Thyroid gland (tissue), 4 donors: ENCODE measurements at regions not wholly inside any gene's neighbourhood (a gene's known extent, or its start where the extent isn't known, plus 50 kb on each side); places are given as distances from the start of the nearest gene placed in this dataset.

Experiments
- CTCF ChIP-seq, 6 experiments: fragments of 200-600 bp in 3 of 6; fragments of 450-650 bp in 3 of 6; sonication (generic) in 3 of 6; IDR thresholded peaks; one replicate each; pipeline ENCODE4 v1.5.1; 2016 to 2019; ENCODE audit warnings: antibody characterized with exemption in 6 of 6, mild to moderate bottlenecking in 2 of 6, inconsistent platforms in 1 of 6, moderate library complexity in 1 of 6
- POLR2A ChIP-seq, 2 donors: fragments of 450-650 bp; IDR thresholded peaks; one replicate each; pipeline ENCODE4 v1.6.1; 2017; ENCODE audit warnings: antibody characterized with exemption in 2 of 2, mild to moderate bottlenecking in 2 of 2, moderate library complexity in 1 of 2

GRCh38 chr2:221673248-221673647 is 101.1 kb upstream of the EPHA4 start:
- no peak for TF ChIP-seq CTCF (IDR thresholded peaks at IDR 0.05)
- no peak for TF ChIP-seq POLR2A (IDR thresholded peaks at IDR 0.05)
